IMR-90 (cell line): ENCODE measurements at regions not wholly inside any gene's neighbourhood (a gene's known extent, or its start where the extent isn't known, plus 50 kb on each side); places are given as distances from the start of the nearest gene placed in this dataset.

Experiments
- NFE2L2 ChIP-seq: fragments of 150-350 bp; IDR thresholded peaks from 2 replicates; pipeline ENCODE4 v1.6.1; 2016; ENCODE audit warnings: low read depth, mild to moderate bottlenecking, low read length
- RFX5 ChIP-seq: IDR thresholded peaks from 2 replicates; pipeline ENCODE4 v1.8.0; 2012; ENCODE audit warnings: low read depth, mild to moderate bottlenecking, low read length, moderate library complexity
- USF2 ChIP-seq: fragments of 150-350 bp; IDR thresholded peaks from 2 replicates; pipeline ENCODE4 v1.6.1; 2017; ENCODE audit warnings: mild to moderate bottlenecking, antibody characterized with exemption, low read length, low read depth

- no peak for TF ChIP-seq RFX5
- no peak for TF ChIP-seq NFE2L2
- no peak for TF ChIP-seq USF2
These were observed 104.8 kb upstream of the CNTN1 start for GRCh38 chr12:40587421-40587820.
